ENCODE measurements at regions not wholly inside any gene's neighbourhood (a gene's known extent, or its start where the extent isn't known, plus 50 kb on each side); places are given as distances from the start of the nearest gene placed in this dataset.

DNA sequence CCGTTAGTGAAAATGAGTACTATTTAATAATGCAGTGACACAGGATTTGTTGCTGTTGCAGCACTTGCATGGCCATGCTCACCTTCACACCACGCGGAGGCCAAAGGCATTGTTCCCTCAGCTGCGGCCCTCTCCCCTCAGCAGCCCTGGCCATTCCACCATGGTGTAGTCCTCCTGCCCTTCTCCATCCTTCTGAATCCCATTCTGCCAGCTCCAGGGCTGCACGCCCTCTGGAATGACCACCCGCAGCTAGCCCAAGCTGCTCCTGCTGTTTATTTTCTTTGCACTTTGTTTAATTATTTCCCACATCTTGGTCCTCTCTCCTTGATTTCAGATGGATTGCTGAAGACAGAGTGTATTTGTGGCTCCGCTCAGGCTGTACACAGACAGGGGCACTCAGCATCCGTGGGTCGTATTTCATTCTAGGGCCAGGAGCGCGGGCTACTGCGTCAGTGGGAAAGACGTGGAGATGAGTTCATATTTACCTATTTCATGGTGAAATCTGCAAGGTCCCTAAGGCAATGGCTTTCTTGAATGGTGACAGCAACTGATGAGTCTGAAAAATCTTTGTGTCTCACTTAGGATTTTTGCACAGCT lies 81.4 kb upstream of the DUSP22 start:
- DNase-seq, result no peak

DNA sequence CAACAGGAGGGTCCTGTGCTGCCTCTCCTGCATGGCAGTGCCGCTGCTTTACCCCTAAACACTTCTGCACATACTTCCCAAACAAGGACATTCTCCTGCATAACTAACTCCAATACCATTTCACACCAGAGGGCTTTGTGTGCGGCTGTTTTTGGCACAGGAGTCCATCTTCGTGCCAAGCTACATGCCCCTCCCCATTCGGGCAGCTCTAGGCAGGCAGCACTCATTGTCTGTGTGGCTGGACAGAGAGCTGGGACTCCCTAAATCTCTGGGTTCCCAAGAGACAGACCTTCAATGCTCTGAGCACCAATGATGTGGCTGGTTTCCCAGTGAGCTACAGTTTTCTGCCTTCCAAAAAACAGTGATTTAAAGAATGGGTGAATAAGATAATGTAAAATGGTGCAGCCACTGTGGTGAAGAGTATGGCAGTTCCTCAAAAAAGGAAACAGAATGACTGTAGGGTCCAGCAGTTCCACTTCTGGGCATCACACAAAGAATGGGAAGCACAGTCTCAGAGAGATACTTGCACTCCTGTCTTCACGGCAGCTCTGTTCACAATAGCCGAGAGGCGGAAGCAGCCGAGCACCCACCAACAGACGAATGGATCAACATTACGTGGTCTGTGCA lies 80.3 kb upstream of the DUSP22 start:
- DNase-seq, result no peak

DNA sequence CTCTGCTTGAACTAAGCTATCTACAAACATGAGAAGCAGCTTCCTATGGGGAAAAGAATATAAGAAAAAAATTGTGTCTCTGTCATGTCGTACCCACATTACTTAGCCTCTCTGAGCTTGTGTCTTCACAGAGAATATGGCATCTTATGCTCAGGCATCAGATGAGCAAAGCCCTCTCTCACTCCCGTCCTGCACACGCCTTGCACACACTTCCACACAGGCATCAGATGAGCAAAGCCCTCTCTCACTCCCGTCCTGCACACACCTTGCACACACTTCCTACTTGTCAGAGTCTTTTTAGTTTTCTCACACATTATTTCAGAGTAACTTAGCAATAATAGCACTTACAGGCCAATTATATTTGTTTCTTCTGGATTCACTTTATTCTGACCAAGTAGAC lies 79.0 kb upstream of the DUSP22 start:
- DNase-seq, result no peak

- DNase-seq, result no peak
Measured at GRCh38 chr6:214428-214827, 77.9 kb upstream of the DUSP22 start.

DNA sequence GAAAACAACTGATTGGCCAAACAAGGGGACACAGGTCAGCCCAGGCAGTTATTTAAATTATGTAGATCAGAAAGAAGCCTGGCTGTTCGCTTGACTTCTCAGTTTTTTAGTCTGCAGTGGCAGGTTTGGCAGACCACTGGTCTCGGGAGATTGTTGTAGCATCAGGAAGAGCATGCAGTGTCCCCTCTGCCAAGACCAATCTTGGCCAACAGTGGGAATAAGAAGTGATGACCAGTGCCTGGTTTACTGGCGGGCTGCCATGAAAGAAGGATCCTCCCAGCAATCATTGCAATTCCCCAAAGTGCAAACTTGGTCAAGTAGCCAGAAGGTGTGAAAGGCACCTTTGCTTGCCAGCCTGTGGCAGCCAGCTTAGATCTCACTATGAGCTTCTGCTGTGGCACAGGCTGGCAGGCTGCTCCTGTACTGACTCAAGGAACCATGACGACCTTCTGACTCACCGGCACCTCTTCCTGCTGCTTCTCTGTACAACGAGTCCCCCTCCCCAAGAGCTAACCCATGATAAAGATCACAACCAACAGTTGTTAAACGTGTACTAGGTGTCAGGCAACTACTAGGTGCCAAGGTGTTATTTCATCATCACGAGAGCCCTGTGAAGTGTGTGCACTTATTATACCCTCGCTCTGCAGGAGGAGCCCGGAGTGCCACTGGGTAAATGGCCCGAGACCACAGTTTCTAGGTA lies 76.8 kb upstream of the DUSP22 start:
- no peak for DNase-seq

GRCh38 chr6:217048-217659 lies 75.1 kb upstream of the DUSP22 start:
- no peak for DNase-seq

- no peak for DNase-seq
Measured at GRCh38 chr6:218153-219018, 73.9 kb upstream of the DUSP22 start.

GRCh38 chr6:219019-219570 lies 73.2 kb upstream of the DUSP22 start:
- DNase-seq, result no peak

- no peak for DNase-seq
Measured at GRCh38 chr6:219641-220198, 72.6 kb upstream of the DUSP22 start.

GRCh38 chr6:220312-220711 lies 72.0 kb upstream of the DUSP22 start:
- no peak for DNase-seq

GRCh38 chr6:220721-221475 lies 71.4 kb upstream of the DUSP22 start:
- DNase-seq, result no peak

DNA sequence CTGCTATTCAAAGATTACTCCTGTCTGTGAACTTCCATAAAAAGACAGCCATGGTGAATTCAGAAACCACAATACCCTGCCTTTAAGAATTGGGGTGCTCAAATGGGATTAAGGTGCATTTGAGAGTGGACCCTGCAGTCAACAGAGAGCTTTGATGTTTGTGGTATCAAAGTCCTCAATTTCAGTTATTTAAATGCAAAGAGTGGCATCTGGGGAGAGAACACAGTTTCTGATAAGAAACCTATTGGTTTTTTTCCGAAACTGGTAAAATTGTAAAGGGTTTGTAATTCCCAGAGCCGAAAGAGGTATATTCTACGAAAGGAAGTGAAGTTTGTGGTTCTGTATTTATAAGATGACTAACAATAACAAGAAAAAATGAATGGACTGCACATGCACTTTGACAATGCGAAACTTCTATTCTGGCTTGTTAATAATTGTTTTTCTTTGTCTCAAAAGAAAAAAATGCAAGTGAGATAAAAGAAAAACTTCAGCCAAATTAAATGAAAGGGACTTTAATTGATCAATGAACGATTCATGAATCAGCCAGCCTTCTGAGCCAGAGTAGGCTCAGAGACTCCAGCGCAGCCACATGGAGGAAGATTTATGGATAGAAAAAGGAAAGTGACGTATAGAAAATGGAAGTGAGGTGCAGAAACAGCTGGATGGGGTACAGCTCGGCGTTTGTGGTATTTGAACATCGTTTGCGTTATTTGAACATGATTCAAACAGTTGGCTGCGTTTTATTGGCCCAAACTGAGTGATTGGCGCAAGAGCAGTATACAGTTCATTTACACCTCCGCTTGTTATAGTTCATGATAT lies 70.5 kb upstream of the DUSP22 start:
- no peak for DNase-seq

GRCh38 chr6:222468-222867 lies 69.8 kb upstream of the DUSP22 start:
- no peak for DNase-seq

- no peak for DNase-seq
Measured at GRCh38 chr6:223136-223535, 69.2 kb upstream of the DUSP22 start.

DNA sequence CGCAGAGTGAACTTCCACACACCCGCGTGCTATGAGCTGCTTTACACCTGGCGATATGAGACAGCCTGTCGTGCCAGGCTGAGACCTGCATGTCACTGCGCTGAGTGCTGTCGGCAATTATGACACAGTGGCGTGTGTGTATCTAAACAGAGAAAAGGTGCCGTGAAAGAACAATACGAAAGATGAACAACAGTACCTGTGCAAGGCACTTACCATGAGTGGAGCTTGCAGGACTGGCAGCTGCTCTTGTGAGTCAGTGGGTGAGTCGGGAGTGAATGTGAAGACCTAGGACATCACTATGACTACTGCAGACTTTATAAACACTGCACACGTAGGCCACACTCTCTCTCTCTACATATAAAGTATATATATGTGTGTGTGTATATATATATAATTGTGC lies 68.5 kb upstream of the DUSP22 start:
- no peak for DNase-seq

DNA sequence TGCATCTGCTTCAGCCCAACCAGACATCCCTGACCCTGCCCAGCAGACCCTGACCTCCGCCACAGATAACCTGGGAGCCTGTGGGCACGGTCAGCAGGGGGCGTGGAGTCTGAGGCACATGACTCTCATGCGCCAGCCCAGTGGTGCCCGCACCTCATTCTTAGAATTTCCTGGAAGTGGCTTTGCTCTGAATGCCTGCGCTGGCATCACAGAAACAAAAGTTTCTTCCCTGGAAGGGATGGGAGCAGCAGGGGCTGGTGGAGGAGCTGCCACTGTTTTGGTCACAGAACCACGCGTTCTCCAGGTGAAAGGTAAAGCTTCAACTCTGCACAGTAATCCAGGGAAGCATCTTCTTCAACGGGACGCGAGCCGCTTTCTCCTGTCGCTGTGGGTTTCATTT lies 67.9 kb upstream of the DUSP22 start:
- DNase-seq, result no peak

GRCh38 chr6:225121-225721 lies 67.1 kb upstream of the DUSP22 start:
- DNase-seq, result no peak

DNA sequence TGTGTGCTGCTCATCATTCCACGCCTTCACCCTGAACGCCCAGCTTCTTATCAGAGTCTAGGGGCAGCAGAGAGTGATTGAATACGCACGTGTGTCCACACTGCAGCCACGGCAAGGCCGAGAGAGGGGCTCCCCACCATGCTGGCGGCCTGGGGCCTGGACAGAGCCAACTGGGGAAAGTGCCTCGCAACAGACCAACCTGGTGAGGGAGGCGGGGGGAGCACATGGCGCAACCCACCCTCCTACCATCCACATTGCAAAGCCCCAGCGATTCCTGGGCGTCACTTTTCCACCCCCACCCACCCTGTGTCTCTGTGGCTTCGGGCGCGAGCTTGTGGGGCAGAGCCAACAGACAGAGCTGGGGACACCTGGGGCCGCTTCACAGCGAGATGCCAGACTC lies 66.4 kb upstream of the DUSP22 start:
- DNase-seq, result no peak

- DNase-seq, result no peak
Measured at GRCh38 chr6:226516-227073, 65.7 kb upstream of the DUSP22 start.

Measured in NCI-H526 treated with DMSO at 0.1 percent for 48 hours (cell line).